Heart left ventricle (tissue), 16 donors: ENCODE measurements at regions not wholly inside any gene's neighbourhood (a gene's known extent, or its start where the extent isn't known, plus 50 kb on each side); places are given as distances from the start of the nearest gene placed in this dataset.

Source experiments
- ATAC-seq, 4 donors: fragments of 200-7000 bp; cut with Tn5 transposase; one replicate each; pipeline ENCODE4 v1.9.1; 2020 to 2022; ENCODE audit warnings: moderate library complexity in 4 of 4, mild to moderate bottlenecking in 3 of 4, moderate number of reproducible peaks in 1 of 4
- DNase-seq, 5 donors: peaks; one replicate each; pipeline ENCODE4 v3.0.0-alpha.2; 2020
- H3K27ac ChIP-seq, 12 donors: fragments of 200-600 bp; sonication (generic) in 4 of 12; one replicate each; pipeline versions ENCODE4 v1.5.0 to v1.8.0; 2016 to 2022; ENCODE audit warnings: mild to moderate bottlenecking in 2 of 12
- H3K27me3 ChIP-seq, 9 donors: fragments of 200-600 bp; sonication (generic) in 2 of 9; one replicate each; pipeline versions ENCODE4 v1.5.1 to v1.8.0; 2016 to 2022; ENCODE audit warnings: mild to moderate bottlenecking in 3 of 9
- H3K36me3 ChIP-seq, 9 donors: fragments of 200-600 bp; sonication (generic) in 2 of 9; one replicate each; pipeline versions ENCODE4 v1.5.0 to v1.8.0; 2018 to 2022; ENCODE audit warnings: mild to moderate bottlenecking in 2 of 9
- H3K4me1 ChIP-seq, 12 donors: fragments of 200-600 bp; sonication (generic) in 4 of 12; one replicate each; pipeline versions ENCODE4 v1.5.0 to v1.8.0; 2016 to 2022; ENCODE audit warnings: mild to moderate bottlenecking in 3 of 12
- H3K4me3 ChIP-seq, 12 donors: fragments of 200-600 bp; sonication (generic) in 4 of 12; one replicate each; pipeline versions ENCODE4 v1.5.0 to v1.8.0; 2017 to 2022; ENCODE audit warnings: mild to moderate bottlenecking in 9 of 12, moderate library complexity in 4 of 12
- H3K9me3 ChIP-seq, 12 donors: fragments of 200-600 bp; sonication (generic) in 4 of 12; one replicate each; pipeline versions ENCODE4 v1.5.0 to v1.8.0; 2016 to 2022; ENCODE audit warnings: mild to moderate bottlenecking in 1 of 12
- CTCF ChIP-seq, 12 donors: fragments of 200-600 bp; sonication (generic) in 4 of 12; IDR thresholded peaks; one replicate each; pipeline versions ENCODE4 v1.5.0 to v1.8.0; 2018 to 2022; ENCODE audit warnings: antibody characterized with exemption in 12 of 12, mild to moderate bottlenecking in 5 of 12
- POLR2A ChIP-seq, 2 donors: fragments of 450-650 bp; IDR thresholded peaks; one replicate each; pipeline ENCODE4 v1.6.1; 2017; ENCODE audit warnings: antibody characterized with exemption in 2 of 2, mild to moderate bottlenecking in 2 of 2, moderate library complexity in 2 of 2
- WGBS, 4 donors: extraction: QIAGEN DNeasy Blood & Tissue Kit in 2 of 4; methylation state at CpG; one replicate each; pipeline versions ENCODE4 v1.1.5 to v1.1.7; 2013 to 2018; 5-methylcytosine and 5-hydroxymethylcytosine counted together
- intact Hi-C, 10 donors: fragments of 100-400 bp; cut with DNase I; formaldehyde crosslinking; loops; one replicate each; pipeline versions ENCODE4 v1.11.1 to v1.14.2; 2022
- donor health status: ischemic (EF 13 %, LVEDD 7.1; RV severe dilation, severe dysfunction).
- donor health status: healthy with polysubstance abuse.
- donor health status: DM: no; HTN: yes; CAD: no.
- donor health status: DM: no; HTN: no; CAD: no.
- donor health status: ischemic (EF 25% LVEDD 6.9; RV normal size, moderate dysfunction).
- donor health status: ischemic (EF 25% LVEDD 5.7; RV mildly dilated, moderate dysfunction).
- donor health status: healthy.
- donor health status: DM: yes; HTN: yes; CAD: no.
- donor health status: ischemic (EF 35%, LVEDD 5.7; RV mildly dilated, moderate dysfunction).
- donor health status: nonischemic (EF 11% LVEDD 7.7; RV severe dilation, severe dysfunction).
- donor health status: DM: yes; HTN: yes; CAD: no.
- donor health status: PGD.
- donor health status: ischemic (EF 29% LVEDD 5.4; RV normal size, mild dysfunction).
- donor health status: nonischemic (EF 23%, LVEDD 6.1; RV moderate dilation, normal function).

- Histone ChIP-seq H3K36me3 (no peaks in the 10 kb centered on the region), H3K9me3 (peaks cover 0 to 19% (median 0%) of the 10 kb centered on the region in 12 donors), H3K4me1 (peaks cover 0 to 32% (median 0%) of the 10 kb centered on the region in 12 donors), H3K4me3 (no peak overlapping the region), H3K27ac (peak overlapping the region in 4 of 12 donors; percentile 1 to 33 (median 5)), H3K27me3 (no peaks in the 10 kb centered on the region)
- DNase-seq (no peak), ATAC-seq (no peak)
- intact Hi-C loops, result no loop called here
- no peak for TF ChIP-seq POLR2A (IDR thresholded peaks at IDR 0.05)
- no peak for TF ChIP-seq CTCF (IDR thresholded peaks at IDR 0.05)
Measured at GRCh38 chr15:47872208-47872607, 154.9 kb downstream of the SEMA6D start.

GRCh38 chr15:47872869-47873432, 155.6 kb downstream of the SEMA6D start:
- DNase-seq, result peak in 3 of 5 donors; percentile 18 to 45 (median 27)
- peak overlapping the region in 4 of 12 donors; percentile 1 to 34 (median 20) for H3K27ac ChIP-seq
- H3K4me1 ChIP-seq, result peaks cover 0 to 32% (median 0%) of the 10 kb centered on the region in 12 donors
- no peak for TF ChIP-seq POLR2A (IDR thresholded peaks at IDR 0.05)
- no peak for TF ChIP-seq CTCF (IDR thresholded peaks at IDR 0.05)
- ATAC-seq, result peak; percentile 66 to 89 (median 73)
- WGBS, 4 donors, result 33 to 44% (median 39%) methylated on average over 7 of the region's 7 CpGs
- no peaks in the 10 kb centered on the region for H3K27me3 ChIP-seq
- intact Hi-C loops, result no loop called here
- no peaks in the 10 kb centered on the region for H3K36me3 ChIP-seq
- H3K4me3 ChIP-seq, result no peak overlapping the region
- peaks cover 0 to 11% (median 0%) of the 10 kb centered on the region in 12 donors for H3K9me3 ChIP-seq

GRCh38 chr15:47876986-47877385, 159.7 kb downstream of the SEMA6D start:
- peaks cover 0 to 19% (median 0%) of the 10 kb centered on the region in 12 donors for H3K4me1 ChIP-seq
- intact Hi-C loops, result no loop called here
- TF ChIP-seq POLR2A (IDR thresholded peaks at IDR 0.05) (no peak), CTCF (IDR thresholded peaks at IDR 0.05) (no peak)
- no peaks in the 10 kb centered on the region for H3K27me3 ChIP-seq
- DNase-seq, result no peak
- no peak overlapping the region for H3K27ac ChIP-seq
- no peaks in the 10 kb centered on the region for H3K9me3 ChIP-seq
- WGBS, 4 donors, result 79 to 89% (median 83%) methylated on average over 5 of the region's 5 CpGs
- no peaks in the 10 kb centered on the region for H3K36me3 ChIP-seq
- ATAC-seq, result no peak
- H3K4me3 ChIP-seq, result no peak overlapping the region

GRCh38 chr15:47877836-47878235, 160.5 kb downstream of the SEMA6D start:
- no peak for TF ChIP-seq POLR2A (IDR thresholded peaks at IDR 0.05)
- Histone ChIP-seq H3K9me3 (no peaks in the 10 kb centered on the region), H3K27me3 (no peaks in the 10 kb centered on the region), H3K27ac (no peak overlapping the region), H3K4me1 (peaks cover 0 to 10% (median 0%) of the 10 kb centered on the region in 12 donors), H3K36me3 (no peaks in the 10 kb centered on the region), H3K4me3 (no peak overlapping the region)
- ATAC-seq (no peak), DNase-seq (no peak)
- intact Hi-C loops, result no loop called here
- 87 to 92% (median 89%) methylated on average over 5 of the region's 5 CpGs for WGBS, 4 donors

GRCh38 chr15:47885920-47886319, 168.6 kb downstream of the SEMA6D start:
- TF ChIP-seq POLR2A (IDR thresholded peaks at IDR 0.05) (no peak), CTCF (IDR thresholded peaks at IDR 0.05) (no peak)
- H3K4me1 ChIP-seq, result no peaks in the 10 kb centered on the region
- no peaks in the 10 kb centered on the region for H3K27me3 ChIP-seq
- no peak for DNase-seq
- ATAC-seq, result no peak
- intact Hi-C loops, result loop anchor here in 1 of 10 donors (10.0 kb wide), 1 partner anchor 61 kb away; no protein-coding TSS in a partner anchor
- no peak overlapping the region for H3K4me3 ChIP-seq
- no peaks in the 10 kb centered on the region for H3K36me3 ChIP-seq
- no peak overlapping the region for H3K27ac ChIP-seq
- WGBS, 4 donors, result 62 to 83% (median 74%) methylated on average over 4 of the region's 4 CpGs
- H3K9me3 ChIP-seq, result no peaks in the 10 kb centered on the region
